ENCODE measurements at regions not wholly inside any gene's neighbourhood (a gene's known extent, or its start where the extent isn't known, plus 50 kb on each side); places are given as distances from the start of the nearest gene placed in this dataset.

DNA sequence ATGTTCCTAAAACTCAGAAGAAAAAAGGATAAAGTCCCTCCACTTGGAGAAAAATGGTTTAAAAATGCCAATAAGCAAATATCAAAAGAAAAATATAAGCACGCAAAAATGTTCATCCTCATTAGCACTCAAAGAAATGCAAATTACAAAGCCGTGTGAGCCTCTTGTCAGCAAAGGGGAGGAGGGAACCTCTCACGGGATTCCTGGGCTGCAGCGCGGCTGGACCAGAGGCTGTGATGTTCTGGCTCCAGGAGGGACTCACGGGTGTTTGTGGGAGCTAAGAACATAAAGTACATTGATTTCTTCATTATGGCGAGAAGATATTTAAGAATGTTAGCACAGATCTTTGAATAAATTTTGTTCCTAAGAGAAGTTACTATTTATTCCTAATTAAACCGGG lies 1451.2 kb downstream of the BRD1 start:
- no peak for DNase-seq

DNA sequence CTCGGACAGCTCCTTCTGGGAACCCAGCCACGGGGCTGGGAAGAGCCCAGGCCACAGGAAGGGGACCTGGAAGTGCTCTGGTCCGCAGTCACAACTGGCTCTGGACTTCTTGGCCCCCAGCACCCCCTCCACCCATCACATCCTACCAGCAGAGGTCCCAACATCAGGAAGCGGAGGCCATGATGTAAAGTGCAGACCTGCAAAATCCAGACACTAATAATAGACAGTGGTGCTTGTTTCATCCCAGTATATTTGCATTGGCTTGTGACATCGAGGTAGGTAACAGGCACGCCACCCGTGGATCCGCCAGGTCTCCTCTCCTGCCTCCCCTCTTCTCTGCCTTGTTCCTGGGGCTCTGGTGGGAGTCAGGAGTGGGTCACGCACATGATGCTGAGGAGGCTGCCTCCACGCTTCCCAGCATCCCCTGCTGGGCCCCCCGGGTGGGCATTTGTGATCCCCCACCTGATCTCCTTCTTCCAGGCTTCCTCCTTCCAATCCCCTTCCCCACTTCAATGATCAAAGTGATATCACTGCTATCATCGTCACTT lies 1454.0 kb downstream of the BRD1 start:
- no peak for DNase-seq

DNA sequence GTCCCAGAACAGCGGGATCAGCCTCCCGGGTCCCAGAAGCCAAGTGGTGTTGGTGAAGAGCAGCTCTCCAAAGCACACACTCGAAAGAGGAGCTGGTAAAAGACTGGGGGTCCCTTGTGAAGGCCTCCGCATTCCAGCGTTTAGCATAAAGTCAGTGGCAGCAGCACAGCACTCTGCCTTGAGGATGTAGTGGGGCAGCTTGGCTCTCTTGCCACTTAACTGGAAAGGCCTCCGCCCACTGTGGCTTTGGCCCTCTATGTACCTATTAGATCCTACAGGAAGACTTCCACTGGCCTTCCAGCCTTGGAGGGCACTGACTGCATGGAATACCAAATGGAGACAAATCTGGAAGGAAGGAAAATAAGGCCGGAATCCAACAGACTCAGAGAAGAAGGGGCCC lies 1455.3 kb downstream of the BRD1 start:
- no peak for DNase-seq

DNA sequence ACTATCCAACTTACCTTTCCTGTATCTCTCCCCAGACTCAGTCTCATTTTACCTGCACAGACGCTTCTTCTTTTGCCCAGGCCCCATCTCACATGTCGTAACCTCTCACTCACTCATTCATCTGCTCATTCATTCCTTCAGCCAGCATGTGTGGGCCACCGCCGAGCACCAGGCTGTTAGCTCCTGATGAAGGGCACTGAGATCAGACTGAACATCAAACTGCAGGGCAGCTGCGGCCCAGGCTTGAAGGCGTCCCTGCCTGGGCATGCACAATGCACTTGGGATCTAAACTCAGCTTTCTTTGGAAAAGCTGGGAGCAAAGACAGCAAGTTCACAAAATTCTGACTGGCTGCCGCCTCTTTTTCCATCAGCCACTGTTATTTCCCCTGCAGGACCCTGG lies 1456.3 kb downstream of the BRD1 start:
- no peak for DNase-seq

DNA sequence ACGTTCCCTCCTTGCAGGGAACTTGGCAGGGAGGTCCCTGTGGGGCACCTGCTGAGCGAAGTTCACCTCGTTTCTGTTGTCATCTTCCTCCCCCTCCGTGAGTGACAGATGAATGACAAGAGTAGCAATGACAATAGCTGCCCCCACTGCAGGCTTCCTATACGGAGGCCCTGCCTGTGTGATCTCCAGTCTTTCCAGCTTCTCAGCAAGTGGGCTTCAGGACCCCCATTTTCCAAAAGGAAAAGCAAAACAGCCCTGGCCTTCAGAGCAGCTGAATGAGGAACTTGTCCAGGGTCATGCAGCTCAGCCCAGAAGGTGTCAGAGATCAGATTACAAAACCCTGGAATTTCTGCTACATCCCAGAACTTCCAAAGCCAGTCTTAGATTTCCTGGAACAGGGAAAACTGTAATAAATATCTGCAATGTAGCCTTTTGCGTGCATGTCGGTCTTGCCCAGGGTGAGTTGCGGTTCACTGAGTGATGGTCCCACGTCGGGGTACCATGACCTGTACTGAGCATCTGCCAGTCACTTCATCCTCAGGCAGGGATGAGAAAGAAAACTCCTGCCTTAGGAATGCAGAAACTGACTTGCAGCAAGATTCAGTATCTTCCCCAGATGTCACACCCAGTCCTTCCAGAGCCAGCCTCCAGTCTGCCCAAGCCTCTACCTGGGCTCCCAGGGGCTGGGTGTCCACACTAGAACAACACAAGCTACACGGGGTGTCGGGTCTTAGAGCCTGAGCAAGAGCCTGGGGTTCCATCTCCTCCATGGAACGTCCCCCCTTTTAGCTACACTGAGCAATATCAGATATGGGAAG lies 1457.0 kb downstream of the BRD1 start:
- DNase-seq, result no peak

DNA sequence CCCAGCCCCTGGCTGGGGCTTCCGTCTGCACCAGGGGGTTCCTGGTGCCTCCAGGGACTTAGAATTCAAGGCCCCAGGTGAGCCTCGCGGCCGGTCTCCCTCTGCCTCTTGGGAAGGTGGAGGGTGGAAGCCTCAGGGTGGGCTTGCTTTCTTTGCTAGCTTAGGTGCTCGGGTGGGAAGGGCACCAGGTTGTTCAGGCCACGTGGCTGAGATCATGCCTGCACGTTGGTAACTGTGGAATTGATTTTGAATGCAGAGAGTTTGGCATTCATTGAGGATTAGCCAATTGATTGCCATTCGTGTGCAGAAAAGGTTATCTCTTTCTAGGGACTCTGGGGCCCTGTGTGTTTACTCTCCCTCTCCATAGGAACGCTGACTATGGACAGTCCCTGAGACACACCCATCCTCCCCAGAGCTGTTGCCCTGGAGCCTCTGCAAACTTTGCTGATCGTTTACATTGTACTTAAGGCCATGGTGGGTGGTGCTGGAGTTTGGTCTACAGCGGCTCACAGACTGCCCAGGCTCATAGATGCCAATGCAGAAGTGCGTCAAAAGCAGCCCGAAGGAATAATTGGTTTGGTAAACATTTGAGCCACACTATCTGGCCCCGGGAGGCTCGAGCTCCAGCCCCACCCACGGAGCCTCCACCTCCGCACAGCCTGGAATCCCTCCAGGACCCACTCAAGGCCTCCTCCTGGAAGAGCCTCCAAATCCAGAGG lies 1457.7 kb downstream of the BRD1 start:
- no peak for DNase-seq

DNA sequence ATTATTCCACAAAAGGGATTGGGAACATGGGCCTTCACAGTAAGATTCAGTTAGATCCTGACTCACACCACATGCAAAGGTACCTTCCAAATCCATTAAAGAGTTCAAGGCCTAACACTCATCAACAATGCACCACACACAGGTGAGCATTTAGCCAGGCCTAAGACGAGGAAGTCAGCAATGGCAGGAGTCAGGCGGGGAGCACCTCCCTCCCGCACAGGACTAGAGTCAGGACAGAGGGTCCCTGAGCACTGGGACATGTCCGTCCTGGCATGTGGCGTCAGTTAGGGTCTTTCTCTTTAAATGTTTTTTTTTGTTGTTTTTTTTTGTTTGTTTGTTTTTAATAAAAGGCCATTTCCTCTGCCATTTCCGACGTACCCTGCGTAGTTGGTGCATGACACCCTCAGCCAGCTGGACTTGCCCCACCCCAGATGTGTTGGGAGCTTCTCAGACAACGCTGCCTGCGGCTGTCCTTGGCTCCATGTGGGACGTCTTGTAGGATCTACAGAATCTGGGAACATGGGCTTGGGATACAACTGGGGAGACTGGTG lies 1458.6 kb downstream of the BRD1 start:
- no peak for DNase-seq

DNA sequence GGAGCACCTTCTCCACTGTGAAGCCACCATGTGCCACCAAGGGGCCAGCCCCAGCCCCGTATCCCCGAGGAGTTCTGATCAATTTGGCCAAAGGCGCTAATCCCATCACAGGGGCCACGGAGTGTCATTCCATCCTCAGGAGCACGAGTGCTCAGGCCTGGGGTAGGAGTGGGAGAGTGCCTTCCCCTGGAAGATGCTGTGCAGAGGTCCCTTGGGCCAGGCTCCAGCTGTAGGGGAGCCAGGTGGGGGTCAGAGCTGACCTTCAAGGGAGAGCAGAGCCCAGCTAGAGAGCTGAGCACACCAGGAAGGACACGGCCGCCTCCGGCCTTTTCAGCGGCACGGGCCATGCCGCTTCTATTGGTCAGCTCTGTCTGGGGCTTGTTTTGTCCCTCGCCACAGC lies 1459.9 kb downstream of the BRD1 start:
- DNase-seq, result no peak

DNA sequence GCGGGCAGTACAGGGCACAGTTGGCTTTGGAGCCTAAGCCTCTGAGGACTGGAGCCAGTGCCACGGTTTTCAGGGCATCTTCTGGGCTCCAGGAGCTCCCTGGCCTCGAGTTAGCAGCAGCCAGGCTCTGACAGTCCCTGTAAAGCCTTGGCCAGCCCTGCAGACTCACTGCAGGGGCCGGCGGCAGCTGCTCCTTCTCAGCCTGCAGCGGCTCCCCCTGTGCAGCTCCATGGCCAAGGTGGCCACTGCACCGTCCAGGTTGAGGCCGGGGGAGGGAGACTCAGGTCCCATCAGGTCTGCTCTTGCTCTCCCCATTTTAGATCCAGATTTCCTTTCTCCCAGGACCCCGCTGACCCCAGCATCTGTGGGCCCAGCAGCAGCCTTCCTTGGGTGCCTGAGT lies 1461.1 kb downstream of the BRD1 start:
- no peak for DNase-seq

DNA sequence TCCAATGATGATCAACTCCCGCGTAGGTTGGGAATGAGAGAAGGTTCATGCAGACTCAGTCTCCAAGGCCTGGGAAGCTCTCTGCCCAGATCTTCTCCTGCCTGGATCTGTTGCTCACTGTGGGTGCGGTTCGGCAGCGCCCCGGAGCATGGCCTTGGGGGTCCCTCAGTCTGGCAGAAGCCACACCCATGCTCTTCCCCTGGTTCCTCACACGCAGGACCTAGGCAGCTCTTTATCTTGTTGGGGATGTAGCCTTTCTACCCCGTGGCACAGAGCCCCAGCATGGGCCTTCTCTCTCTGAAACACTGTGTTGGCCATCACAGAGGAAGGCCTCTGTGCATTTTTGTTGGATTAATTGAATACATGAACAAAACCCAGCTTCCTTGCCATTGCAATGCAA lies 1461.6 kb downstream of the BRD1 start:
- no peak for DNase-seq

DNA sequence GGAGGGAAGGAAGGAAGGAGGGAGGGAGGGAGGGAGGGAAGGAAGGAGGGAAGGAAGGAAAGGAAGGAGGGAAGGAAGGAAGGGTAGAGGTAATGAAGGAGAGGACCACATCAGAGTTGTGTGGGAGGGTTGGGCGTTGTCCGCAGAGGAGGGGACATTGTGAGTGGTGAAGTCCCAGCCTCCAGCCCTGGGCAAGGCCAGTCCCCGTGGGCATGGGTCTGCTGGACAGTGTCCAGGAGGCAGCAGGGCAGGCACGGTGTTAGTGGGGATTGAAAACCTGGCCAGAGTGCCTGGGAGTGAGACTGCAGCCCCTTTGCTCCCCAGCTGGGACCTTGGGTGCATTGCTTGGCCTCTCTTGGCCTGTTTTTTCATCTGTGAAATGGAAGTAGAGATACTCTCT lies 1462.3 kb downstream of the BRD1 start:
- no peak for DNase-seq

DNA sequence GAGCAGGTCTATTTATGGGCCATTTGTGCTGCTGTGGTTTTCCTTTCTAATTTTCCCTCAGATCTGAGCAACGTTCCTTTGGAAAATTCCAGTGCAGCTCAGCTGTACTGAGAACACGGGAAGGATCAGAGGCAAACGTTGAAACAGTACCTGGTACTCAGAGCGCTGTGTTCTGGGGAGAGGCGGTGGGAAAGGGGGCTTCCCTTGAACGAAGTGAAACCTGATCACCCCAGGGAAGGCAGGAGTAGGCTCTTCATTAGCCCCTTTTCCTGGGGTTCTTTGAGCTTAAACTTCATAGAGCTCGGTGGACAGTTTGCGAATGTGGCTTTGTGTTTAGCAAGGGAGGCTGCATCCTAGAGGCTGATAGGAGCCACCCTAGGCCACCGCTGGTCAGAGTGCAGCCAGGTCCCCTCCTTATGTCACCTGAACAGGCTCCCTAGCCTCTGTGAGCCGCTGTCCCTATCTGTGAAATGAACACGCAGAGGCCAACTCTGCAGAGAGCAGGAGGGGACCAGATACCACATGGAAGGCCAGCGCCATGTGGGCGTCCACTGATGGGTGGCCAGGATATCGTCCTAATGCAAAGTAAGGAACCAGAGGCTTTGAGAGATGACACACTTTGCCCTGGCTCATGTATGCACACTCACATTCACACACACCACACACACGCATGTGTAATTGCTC lies 1464.8 kb downstream of the BRD1 start:
- no peak for DNase-seq

DNA sequence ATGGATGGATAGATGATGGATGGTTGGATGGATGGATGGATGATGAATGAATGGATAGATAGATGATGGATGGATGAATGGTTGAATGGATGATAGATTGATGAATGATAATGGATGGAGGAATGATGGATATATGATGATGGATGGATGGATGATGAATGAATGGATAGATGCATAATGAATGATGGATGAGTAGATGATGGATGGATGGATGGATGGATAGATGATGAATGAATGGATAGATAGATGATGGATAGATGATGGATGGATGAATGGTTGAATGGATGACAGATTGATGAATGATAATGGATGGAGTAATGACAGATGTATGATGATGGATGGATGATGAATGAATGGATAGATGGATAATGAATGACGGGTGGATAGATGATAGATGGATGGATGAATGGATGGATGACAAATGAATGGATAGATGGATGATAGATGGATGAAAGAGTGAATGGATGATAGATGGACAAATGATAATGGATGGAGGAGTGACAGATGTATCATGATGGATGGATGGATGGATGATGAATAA lies 1466.5 kb downstream of the BRD1 start:
- DNase-seq, result no peak

DNA sequence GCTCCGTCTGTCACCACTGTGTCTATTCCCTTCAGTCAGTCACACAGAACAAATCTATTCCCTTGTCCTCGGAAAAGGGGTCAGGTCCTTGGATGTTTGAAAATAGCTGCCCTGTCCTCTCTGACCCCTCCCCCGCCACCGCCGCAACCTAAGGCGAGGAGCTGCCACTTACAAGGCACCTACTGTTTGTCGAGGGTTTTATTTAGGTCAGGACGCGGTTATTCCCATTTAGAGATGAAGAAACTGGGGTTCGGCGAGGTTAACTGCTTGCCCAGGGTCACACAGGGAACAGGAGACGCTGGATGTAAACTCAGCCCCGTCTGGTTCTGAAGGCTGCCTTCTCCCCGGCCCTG lies 1468.1 kb downstream of the BRD1 start:
- no peak for DNase-seq

DNA sequence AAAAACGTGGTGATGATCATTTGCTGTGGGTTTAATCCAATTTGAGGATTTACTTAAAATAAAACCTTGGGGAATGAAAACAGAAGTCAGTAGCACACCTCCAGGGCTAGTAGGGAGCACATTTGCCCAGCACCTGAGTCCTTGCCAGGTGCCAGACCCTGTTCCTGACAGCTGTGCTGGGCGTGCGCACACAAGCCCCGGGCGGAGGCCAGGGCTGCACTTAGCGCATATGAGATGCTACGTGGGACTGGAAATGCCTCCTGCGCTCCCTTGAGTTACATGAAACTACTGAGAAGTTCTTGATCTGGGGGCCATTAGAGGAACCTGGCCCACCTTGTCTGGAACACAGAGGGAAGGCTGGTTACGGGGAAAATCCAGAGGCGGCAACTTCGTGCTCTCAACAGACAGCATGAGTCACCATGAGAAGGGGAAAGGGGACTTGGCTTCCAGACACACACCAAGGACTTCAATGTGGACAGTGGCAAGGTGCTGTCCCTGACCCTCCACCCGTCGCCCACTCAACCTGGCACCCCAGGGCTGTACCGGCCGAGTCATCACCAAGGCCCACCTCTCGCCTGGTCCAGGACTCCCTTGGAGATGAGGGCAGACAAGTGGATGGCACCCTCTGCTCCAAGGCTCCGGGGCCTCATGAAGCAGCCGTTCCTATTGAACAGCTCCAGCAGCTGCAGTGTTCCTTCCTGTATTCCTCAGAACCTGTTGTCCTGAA lies 1468.6 kb downstream of the BRD1 start:
- no peak for DNase-seq

DNA sequence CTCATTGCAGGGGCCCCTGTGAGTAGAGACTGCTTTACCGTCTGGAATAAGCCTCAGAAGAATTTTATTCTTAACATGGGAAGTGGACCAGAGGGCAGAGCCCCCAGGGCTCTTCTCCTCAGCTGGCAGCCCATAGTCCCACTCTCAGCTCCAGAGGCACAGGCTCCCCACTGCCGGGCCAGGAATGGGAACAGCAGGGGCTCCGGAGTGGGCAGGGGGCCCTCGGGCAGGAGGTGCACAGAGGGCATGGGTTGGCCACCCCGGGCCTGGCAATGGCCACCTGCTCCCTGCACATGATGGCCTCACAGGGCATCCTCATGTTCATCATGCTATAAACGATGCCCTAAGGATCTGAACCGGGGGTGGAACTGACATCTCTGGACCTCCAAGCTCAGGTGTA lies 1469.7 kb downstream of the BRD1 start:
- no peak for DNase-seq

DNA sequence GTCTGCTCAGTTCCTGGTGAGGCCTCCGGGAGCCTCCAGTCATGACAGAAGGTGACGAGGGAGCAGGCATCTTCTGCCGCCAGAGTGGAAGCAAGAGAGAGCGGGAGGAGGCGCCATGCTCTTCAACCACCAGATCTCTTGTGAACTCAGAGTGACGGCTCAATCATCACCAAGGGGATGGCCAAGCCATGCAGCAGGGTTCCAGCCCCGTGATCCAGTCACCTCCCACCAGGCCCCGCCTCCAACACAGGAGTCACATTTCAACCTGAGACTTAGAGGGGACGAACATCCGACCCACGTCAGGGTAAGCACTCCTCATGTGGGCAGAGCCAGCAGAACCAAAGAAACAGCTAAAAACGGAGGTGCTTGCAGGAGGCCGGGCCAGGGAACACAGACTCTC lies 1470.5 kb downstream of the BRD1 start:
- DNase-seq, result no peak

DNA sequence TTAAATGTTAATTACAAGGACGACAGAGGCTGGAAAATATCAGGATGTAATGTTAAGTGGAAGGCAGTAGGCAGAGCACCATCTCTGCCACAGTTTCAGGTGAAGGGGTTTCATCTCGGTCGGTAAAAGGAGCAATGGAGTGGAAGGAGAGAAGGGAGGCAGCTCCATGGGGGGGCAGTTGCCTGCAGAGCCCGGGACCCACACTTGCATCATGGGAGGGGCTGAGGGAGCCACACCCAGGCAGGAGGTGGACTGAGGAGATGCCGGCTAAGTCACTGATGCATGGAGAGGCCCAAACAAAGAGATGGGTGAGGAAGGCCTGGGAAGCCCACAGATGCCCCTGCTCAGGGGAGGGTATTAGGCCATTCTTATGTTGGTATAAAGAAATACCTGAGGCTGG lies 1470.9 kb downstream of the BRD1 start:
- DNase-seq, result no peak

DNA sequence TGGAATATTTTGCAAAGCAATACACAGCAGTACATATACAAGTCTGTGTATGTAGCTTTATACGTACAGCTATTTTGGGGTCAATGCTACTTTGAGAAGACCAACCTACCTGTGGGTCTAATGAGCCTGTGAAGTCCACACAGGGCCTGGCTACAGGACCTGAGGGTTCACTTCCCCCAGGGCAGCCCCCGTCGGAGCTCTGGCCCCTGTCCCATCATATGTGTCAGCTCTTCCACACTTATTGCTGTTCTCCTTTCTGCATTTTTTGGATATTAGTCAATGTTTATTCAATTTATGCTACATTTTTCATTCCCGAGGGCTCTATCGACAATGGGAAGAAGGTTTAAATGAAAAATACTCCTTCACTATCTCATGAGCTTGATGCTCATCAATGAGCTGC lies 1473.6 kb downstream of the BRD1 start:
- DNase-seq, result no peak

DNA sequence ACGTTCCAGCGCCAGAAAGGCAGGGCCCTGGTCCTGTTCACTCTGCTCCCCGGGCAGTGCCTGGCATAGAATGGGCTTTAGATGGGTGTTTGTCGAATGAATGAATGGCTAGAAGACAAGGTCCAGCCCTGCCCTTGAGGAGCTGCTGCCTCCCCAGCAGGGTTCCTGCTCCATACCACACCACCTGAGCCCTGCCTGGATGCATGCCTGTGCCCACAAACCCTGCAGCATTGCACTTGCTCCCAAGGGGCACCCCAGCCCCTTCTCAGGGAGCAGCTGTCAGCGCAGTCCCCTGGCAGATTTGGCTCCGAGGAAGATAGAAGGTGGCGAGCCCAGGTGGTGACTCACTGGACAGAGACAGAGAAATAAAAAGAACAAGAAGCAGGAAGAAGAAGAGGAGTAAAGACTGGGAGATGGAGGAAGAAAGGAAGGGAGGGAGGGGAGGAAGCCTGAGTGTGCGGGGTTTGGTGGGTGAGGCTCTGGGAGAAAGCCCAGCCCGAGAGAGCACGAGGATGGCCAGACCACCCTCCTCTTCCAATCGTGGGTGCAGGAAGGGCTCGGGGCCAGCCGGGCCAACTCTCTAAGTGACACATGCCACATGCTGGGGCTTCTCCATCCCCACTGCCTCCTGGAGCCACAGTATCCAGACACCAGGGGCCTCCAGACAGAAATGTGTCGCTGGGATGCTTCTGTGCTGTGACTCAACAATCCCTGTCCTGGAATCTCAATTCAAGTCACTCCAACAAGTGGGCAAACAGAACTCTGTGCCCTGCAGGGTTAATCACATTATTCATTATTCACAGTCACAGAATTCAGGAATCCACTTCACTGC lies 1474.3 kb downstream of the BRD1 start:
- DNase-seq, result no peak

DNA sequence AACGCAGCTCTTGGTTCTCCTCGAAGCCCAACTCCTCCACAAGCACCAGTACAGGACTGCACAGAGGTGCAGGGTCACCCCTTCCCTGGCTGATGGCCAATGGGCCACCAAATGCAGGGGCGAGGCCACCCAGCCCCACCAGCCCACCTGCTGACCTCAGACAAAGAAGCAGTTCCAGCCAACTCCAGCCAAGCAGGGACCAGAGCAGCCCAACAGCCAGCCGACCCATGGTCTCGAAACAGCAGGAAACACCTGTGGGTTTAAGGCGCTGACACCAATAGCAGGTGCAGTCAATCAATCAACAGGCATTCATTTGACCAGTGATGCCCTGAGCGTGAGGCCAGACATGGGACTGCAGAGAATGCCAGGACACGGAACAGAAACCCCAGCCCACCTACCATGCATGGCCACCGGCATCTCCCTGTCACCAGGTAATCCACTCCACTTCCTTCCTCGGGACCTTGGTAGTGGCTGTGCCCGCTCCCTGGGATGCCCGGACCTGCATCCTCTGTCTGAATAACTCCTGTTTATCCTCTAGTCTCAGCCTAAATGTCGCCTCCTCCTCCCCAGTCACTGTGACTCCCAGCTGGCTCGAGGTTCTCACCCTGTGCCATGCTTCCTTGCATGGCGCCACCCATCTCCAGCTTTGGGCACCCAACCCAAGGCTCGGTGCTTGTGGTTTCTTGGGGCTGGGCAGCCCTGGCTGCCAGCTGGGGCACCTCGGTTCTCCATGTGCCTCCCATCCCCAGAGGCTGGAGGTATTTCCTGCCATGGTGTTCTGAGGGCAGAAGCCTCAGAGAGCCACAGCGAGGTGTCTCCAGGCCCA lies 1475.4 kb downstream of the BRD1 start:
- DNase-seq, result no peak

Measured in NCI-H187 (cell line).